SK-N-SH (cell line): ENCODE measurements at regions not wholly inside any gene's neighbourhood (a gene's known extent, or its start where the extent isn't known, plus 50 kb on each side); places are given as distances from the start of the nearest gene placed in this dataset.

ENCODE experiments used
- CTCF ChIP-seq: fragments of 200-600 bp; sonication (generic); IDR thresholded peaks from 2 replicates; pipeline ENCODE4 v1.6.1; 2017; ENCODE audit warnings: antibody characterized with exemption, mild to moderate bottlenecking, moderate library complexity
- SMC3 ChIP-seq: IDR thresholded peaks from 2 replicates; pipeline ENCODE4 v1.6.1; 2012; ENCODE audit warnings: low read depth, low read length, improper control_type of control experiment
- YY1 ChIP-seq: IDR thresholded peaks from 2 replicates; pipeline ENCODE4 v1.4.0; 2012; ENCODE audit warnings: low read depth, mild to moderate bottlenecking

- TF ChIP-seq CTCF, result no peak
- no peak for TF ChIP-seq SMC3
- TF ChIP-seq YY1, result no peak
Measured at GRCh38 chr2:121911036-121911435, 155.6 kb downstream of the TSN start.
